B cell (primary cell): ENCODE measurements at regions not wholly inside any gene's neighbourhood (a gene's known extent, or its start where the extent isn't known, plus 50 kb on each side); places are given as distances from the start of the nearest gene placed in this dataset.

Experiments
- ATAC-seq: fragments of 200-7000 bp; cut with Tn5 transposase; one replicate; pipeline ENCODE4 v1.10.0; 2021; ENCODE audit warnings: low read depth, mild to moderate bottlenecking, moderate number of reproducible peaks, moderate library complexity
- CTCF ChIA-PET: fragments of 350-600 bp; sonication (Branson Sonifier 250); formaldehyde crosslinking; loops from one replicate; lab custom pipeline; 2021; ENCODE audit warnings: antibody characterized with exemption, inconsistent platforms; lab: Charles Lee
- POLR2A ChIA-PET: fragments of 350-600 bp; sonication (Branson Sonifier 250); formaldehyde crosslinking; loops from one replicate; lab custom pipeline; 2021; ENCODE audit warnings: antibody characterized with exemption; lab: Charles Lee
- DNase-seq: peaks from one replicate; pipeline ENCODE4 v3.0.0; 2013
- H2AFZ ChIP-seq: 2 replicates; pipeline ENCODE4 v1.6.1; 2012; ENCODE audit warnings: mild to moderate bottlenecking, low read depth, low read length; ENCODE audit not compliant: insufficient read depth, poor library complexity, severe bottlenecking
- H3K27ac ChIP-seq, 2 donors: 1 replicate in 1 of 2; 2 replicates in 1 of 2; pipeline ENCODE4 v1.5.1; 2012 to 2013; ENCODE audit warnings: low read length in 2 of 2, mild to moderate bottlenecking in 2 of 2, moderate library complexity in 1 of 2
- H3K27me3 ChIP-seq, 4 experiments: fragments of 200-600 bp in 1 of 4; sonication (generic) in 1 of 4; replicated peaks in 1 of 4; 1 replicate in 2 of 4; 2 replicates in 2 of 4; pipeline versions ENCODE4 v1.6.1 to v1.7.0; 2013 to 2016; ENCODE audit warnings: low read length in 3 of 4, mild to moderate bottlenecking in 2 of 4, mixed read lengths in 1 of 4, moderate library complexity in 1 of 4; ENCODE audit not compliant: insufficient read depth in 4 of 4, control insufficient read depth in 3 of 4; ENCODE audit errors: control extremely low read depth in 1 of 4
- H3K36me3 ChIP-seq, 2 experiments: replicated peaks in 1 of 2; 1 replicate in 1 of 2; 2 replicates in 1 of 2; pipeline versions ENCODE4 v1.6.1 to v1.7.1; 2013; ENCODE audit warnings: low read length in 1 of 2; ENCODE audit not compliant: insufficient read depth in 2 of 2, control insufficient read depth in 1 of 2; ENCODE audit errors: control extremely low read depth in 1 of 2, extremely low read depth in 1 of 2
- H3K4me1 ChIP-seq, 2 donors: fragments of 200-600 bp in 1 of 2; sonication (generic) in 1 of 2; 1 replicate in 1 of 2; 2 replicates in 1 of 2; pipeline versions ENCODE4 v1.5.1 to v1.6.1; 2013 to 2017; ENCODE audit warnings: low read length in 2 of 2; ENCODE audit not compliant: control insufficient read depth in 2 of 2, insufficient read depth in 2 of 2
- H3K4me2 ChIP-seq: replicated peaks from 2 replicates; pipeline ENCODE3; 2012; ENCODE audit warnings: mild to moderate bottlenecking, low read depth, low read length; ENCODE audit not compliant: poor library complexity, severe bottlenecking
- H3K4me3 ChIP-seq, 5 experiments: fragments of 200-600 bp in 1 of 5; sonication (generic) in 1 of 5; 1 replicate in 3 of 5; 2 replicates in 2 of 5; pipeline versions ENCODE4 v1.5.1 to v1.7.0; 2011 to 2016; ENCODE audit warnings: low read length in 4 of 5, mild to moderate bottlenecking in 4 of 5, low read depth in 2 of 5, control low read depth in 1 of 5, moderate library complexity in 1 of 5; ENCODE audit not compliant: insufficient read depth in 1 of 5; ENCODE audit errors: control extremely low read depth in 1 of 5, extremely low read depth in 1 of 5
- H3K79me2 ChIP-seq: fragments of 200-600 bp; sonication (generic); one replicate; pipeline ENCODE4 v1.6.0; 2016; ENCODE audit warnings: low read length; ENCODE audit not compliant: control insufficient read depth, insufficient read depth
- H3K9ac ChIP-seq: fragments of 200-600 bp; sonication (generic); 2 replicates; pipeline ENCODE4 v1.6.1; 2017; ENCODE audit warnings: mild to moderate bottlenecking, low read length, moderate library complexity
- H3K9me3 ChIP-seq, 3 donors: one replicate each; pipeline versions ENCODE4 v1.6.1 to v1.7.1; 2013; ENCODE audit warnings: low read length in 2 of 3; ENCODE audit not compliant: control insufficient read depth in 2 of 3, insufficient read depth in 1 of 3; ENCODE audit errors: control extremely low read depth in 1 of 3
- H4K20me1 ChIP-seq: 2 replicates; pipeline ENCODE4 v1.6.0; 2012; ENCODE audit warnings: mild to moderate bottlenecking, low read length; ENCODE audit not compliant: insufficient read depth, control insufficient read depth, poor library complexity, severe bottlenecking
- H3K27ac Mint-ChIP-seq: one replicate; pipeline ENCODE4 v1.8.0; 2021; ENCODE audit warnings: mixed read lengths
- H3K27me3 Mint-ChIP-seq: one replicate; pipeline ENCODE4 v1.8.0; 2021; ENCODE audit warnings: mixed read lengths
- H3K4me1 Mint-ChIP-seq: one replicate; pipeline ENCODE4 v1.8.0; 2021; ENCODE audit warnings: mixed read lengths
- H3K4me3 Mint-ChIP-seq: one replicate; pipeline ENCODE4 v1.8.0; 2021; ENCODE audit warnings: mixed read lengths
- H3K9me3 Mint-ChIP-seq: one replicate; pipeline ENCODE4 v1.8.0; 2022; ENCODE audit warnings: mixed read lengths; ENCODE audit not compliant: insufficient read depth
- EZH2 ChIP-seq: IDR thresholded peaks from 2 replicates; pipeline ENCODE4 v1.6.1; 2012; ENCODE audit warnings: borderline replicate concordance, low read depth, mild to moderate bottlenecking, moderate library complexity, low read length; ENCODE audit not compliant: insufficient read depth, poor library complexity, severe bottlenecking
- WGBS: methylation state at CpG from one replicate; pipeline ENCODE4 v1.1.5; 2013; ENCODE audit warnings: missing lambda C conversion rate; ENCODE audit not compliant: insufficient coverage; 5-methylcytosine and 5-hydroxymethylcytosine counted together
- intact Hi-C: fragments of 100-400 bp; cut with micrococcal nuclease; formaldehyde crosslinking; loops from one replicate; pipeline ENCODE4 v1.10.0; 2022
- TF ChIP-seq, protein P1 (sequence below): fragments of 200-600 bp; IDR thresholded peaks from one replicate; pipeline ENCODE4 v1.8.0; 2022; ENCODE audit warnings: antibody characterized with exemption, mild to moderate bottlenecking

DNA sequence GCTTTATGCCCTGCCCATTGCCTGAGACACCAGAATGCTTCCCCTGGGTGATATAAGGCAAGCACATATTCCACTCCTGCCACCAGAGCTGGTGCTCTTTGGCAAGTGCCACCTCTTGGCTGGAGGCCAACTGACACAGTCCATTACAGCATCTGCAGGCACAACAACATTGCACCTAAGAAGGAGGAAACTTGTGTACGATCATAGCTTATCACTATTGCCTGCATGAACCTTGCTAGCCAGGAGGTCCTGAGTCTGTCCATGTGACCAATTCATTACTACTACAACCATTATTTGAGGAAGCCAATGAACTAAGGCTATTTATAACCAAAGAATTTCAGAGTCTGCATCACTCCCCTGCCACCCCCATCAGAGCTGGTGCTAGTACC, 119.8 kb upstream of the SCAF11 start:
- POLR2A ChIA-PET: interaction anchor here (0.9 kb wide), 2 partner anchors 159 to 264 kb away, joined by 3 read pairs; no protein-coding TSS in a partner anchor
- TF ChIP-seq, protein P1, sequence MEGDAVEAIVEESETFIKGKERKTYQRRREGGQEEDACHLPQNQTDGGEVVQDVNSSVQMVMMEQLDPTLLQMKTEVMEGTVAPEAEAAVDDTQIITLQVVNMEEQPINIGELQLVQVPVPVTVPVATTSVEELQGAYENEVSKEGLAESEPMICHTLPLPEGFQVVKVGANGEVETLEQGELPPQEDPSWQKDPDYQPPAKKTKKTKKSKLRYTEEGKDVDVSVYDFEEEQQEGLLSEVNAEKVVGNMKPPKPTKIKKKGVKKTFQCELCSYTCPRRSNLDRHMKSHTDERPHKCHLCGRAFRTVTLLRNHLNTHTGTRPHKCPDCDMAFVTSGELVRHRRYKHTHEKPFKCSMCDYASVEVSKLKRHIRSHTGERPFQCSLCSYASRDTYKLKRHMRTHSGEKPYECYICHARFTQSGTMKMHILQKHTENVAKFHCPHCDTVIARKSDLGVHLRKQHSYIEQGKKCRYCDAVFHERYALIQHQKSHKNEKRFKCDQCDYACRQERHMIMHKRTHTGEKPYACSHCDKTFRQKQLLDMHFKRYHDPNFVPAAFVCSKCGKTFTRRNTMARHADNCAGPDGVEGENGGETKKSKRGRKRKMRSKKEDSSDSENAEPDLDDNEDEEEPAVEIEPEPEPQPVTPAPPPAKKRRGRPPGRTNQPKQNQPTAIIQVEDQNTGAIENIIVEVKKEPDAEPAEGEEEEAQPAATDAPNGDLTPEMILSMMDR: no peak
- TF ChIP-seq EZH2: no peak
- Histone ChIP-seq H3K4me2 (peak overlapping the region; percentile 57), H3K9ac (no peak overlapping the region), H3K27me3 (no peaks in the 10 kb centered on the region), H2AFZ (no peak overlapping the region), H4K20me1 (no peaks in the 10 kb centered on the region), H3K4me3 (no peak overlapping the region), H3K27ac (peak overlapping the region in 1 of 2 donors; percentile 75), H3K4me1 (peaks cover 45 to 48% of the 10 kb centered on the region in 2 donors), H3K36me3 (no peaks in the 10 kb centered on the region), H3K9me3 (peaks cover 0 to 6% (median 0%) of the 10 kb centered on the region in 3 donors), H3K79me2 (no peaks in the 10 kb centered on the region)
- WGBS: 29% methylated on average over 1 of the region's 1 CpG
- no peaks in the 10 kb centered on the region for H3K9me3 Mint-ChIP-seq
- peaks cover 45% of the 10 kb centered on the region for H3K4me1 Mint-ChIP-seq
- ATAC-seq (no peak), DNase-seq (peak; percentile 21)
- peak overlapping the region; percentile 46 for H3K4me3 Mint-ChIP-seq
- no peaks in the 10 kb centered on the region for H3K27me3 Mint-ChIP-seq
- CTCF ChIA-PET: interaction anchor here (1.3 to 5.3 kb wide), 4 partner anchors 15 to 120 kb away, joined by 3 to 67 read pairs (median 22); partner anchors contain the start of gene SCAF11
- H3K27ac Mint-ChIP-seq: peak overlapping the region; percentile 85
- intact Hi-C loops: no loop called here

DNA sequence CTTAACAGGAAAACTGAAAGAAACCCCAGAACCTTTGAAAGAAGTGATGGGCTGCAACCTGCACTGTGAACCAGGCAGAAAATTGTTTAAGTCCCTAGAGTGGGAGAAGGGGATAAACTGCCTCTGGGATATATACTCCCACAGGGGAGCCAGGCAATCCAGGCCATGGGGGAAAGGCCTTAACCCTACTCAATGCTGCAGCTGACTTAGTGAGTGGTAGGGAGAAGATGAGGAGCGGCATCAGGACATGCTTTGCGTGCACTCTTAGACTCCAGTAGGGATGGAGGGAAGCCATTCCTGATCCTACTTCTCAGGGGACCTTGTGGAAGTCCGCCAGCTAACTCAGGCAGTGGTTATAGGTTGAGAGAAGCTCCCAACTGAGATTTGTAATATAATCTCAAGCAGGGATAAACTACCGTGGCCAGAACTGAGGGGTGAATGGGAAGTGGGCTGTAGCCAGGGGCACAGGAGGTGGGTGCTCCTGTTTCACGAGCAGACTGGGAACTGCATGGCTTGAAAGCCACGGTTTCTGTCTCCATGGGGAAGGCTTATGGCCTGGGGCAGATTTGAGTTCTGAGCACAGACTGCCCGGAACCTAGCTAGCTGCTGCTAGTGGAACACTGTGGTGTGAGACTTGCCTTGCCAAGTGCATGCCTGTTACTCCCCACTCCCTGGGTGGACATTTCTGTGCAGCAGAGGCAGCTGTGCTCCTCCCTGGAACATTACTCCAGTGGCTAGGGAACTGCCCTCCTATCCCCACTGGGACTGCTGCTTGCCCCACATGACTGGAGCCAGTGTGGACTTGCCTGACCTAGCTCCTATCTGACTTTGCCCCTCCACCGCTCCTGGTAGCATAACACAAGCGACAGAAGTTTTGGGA, 119.2 kb upstream of the SCAF11 start:
- Histone ChIP-seq H2AFZ (no peak overlapping the region), H3K4me3 (peak overlapping the region in 1 of 5 experiments; percentile 8), H3K9me3 (peaks cover 0 to 6% (median 0%) of the 10 kb centered on the region in 3 donors), H3K4me1 (peaks cover 45 to 48% of the 10 kb centered on the region in 2 donors), H3K36me3 (no peaks in the 10 kb centered on the region), H3K9ac (no peak overlapping the region), H3K4me2 (peak overlapping the region; percentile 57), H3K27me3 (no peaks in the 10 kb centered on the region), H3K27ac (peak overlapping the region; percentile 17 to 75), H3K79me2 (no peaks in the 10 kb centered on the region), H4K20me1 (no peaks in the 10 kb centered on the region)
- TF ChIP-seq, protein P1: no peak
- no peak for TF ChIP-seq EZH2
- peaks cover 45% of the 10 kb centered on the region for H3K4me1 Mint-ChIP-seq
- peak overlapping the region; percentile 85 for H3K27ac Mint-ChIP-seq
- H3K4me3 Mint-ChIP-seq: peak overlapping the region; percentile 49
- 89% methylated on average over 8 of the region's 9 CpGs for WGBS
- peak; percentile 8 for DNase-seq
- no peaks in the 10 kb centered on the region for H3K27me3 Mint-ChIP-seq
- no peak for ATAC-seq
- H3K9me3 Mint-ChIP-seq: no peaks in the 10 kb centered on the region
- ChIA-PET POLR2A (interaction anchor here (0.9 kb wide), 2 partner anchors 160 to 265 kb away, joined by 3 read pairs; no protein-coding TSS in a partner anchor), CTCF (interaction anchor here (0.9 to 5.3 kb wide), 9 partner anchors 11 to 912 kb away, joined by 3 to 67 read pairs (median 3); partner anchors contain the start of gene SCAF11)
- intact Hi-C loops: no loop called here
